ENCODE measurements at regions not wholly inside any gene's neighbourhood (a gene's known extent, or its start where the extent isn't known, plus 50 kb on each side); places are given as distances from the start of the nearest gene placed in this dataset.
"Not testable (repeated sequence)": the region's sequence is repeated elsewhere in the genome, so short reads cannot be mapped to it uniquely, and the experiment has no call there.

GRCh38 chr2:209076151-209076550, 347.7 kb upstream of the MAP2 start:
- ATAC-seq = no peak

GRCh38 chr2:209086761-209087160, 337.1 kb upstream of the MAP2 start:
- no peak for ATAC-seq

GRCh38 chr2:209091056-209091455, 332.8 kb upstream of the MAP2 start:
- no peak for ATAC-seq

- ATAC-seq = no peak
These were observed 329.6 kb upstream of the MAP2 start for GRCh38 chr2:209094221-209094620.

GRCh38 chr2:209095432-209095831, 328.4 kb upstream of the MAP2 start:
- ATAC-seq = no peak

GRCh38 chr2:209097168-209097567, 326.7 kb upstream of the MAP2 start:
- ATAC-seq = no peak

GRCh38 chr2:209102319-209102718, 321.5 kb upstream of the MAP2 start:
- no peak for ATAC-seq

- no peak for ATAC-seq
These were observed 310.8 kb upstream of the MAP2 start for GRCh38 chr2:209113026-209113425.

GRCh38 chr2:209114588-209115240, 309.1 kb upstream of the MAP2 start:
- no peak for ATAC-seq

- ATAC-seq = no peak
These were observed 302.2 kb upstream of the MAP2 start for GRCh38 chr2:209121691-209122090.

GRCh38 chr2:209125291-209125690, 298.6 kb upstream of the MAP2 start:
- ATAC-seq = no peak

- no peak for ATAC-seq
These were observed 285.8 kb upstream of the MAP2 start for GRCh38 chr2:209138079-209138478.

GRCh38 chr2:209141142-209141541, 282.7 kb upstream of the MAP2 start:
- ATAC-seq = no peak

- no peak for ATAC-seq
These were observed 282.0 kb upstream of the MAP2 start for GRCh38 chr2:209141818-209142217.

- not testable (repeated sequence) for ATAC-seq
These were observed 278.6 kb upstream of the MAP2 start for GRCh38 chr2:209145220-209145691.

- no peak for ATAC-seq
These were observed 277.7 kb upstream of the MAP2 start for GRCh38 chr2:209145941-209146681.

- ATAC-seq = no peak
These were observed 277.0 kb upstream of the MAP2 start for GRCh38 chr2:209146682-209147320.

GRCh38 chr2:209147981-209148380, 275.9 kb upstream of the MAP2 start:
- ATAC-seq = no peak

- ATAC-seq = no peak
These were observed 262.9 kb upstream of the MAP2 start for GRCh38 chr2:209160800-209161588.

- no peak for ATAC-seq
These were observed 261.7 kb upstream of the MAP2 start for GRCh38 chr2:209162129-209162528.

- no peak for ATAC-seq
These were observed 241.9 kb upstream of the MAP2 start for GRCh38 chr2:209181984-209182383.

- not testable (repeated sequence) for ATAC-seq
These were observed 237.0 kb upstream of the MAP2 start for GRCh38 chr2:209186886-209187285.

GRCh38 chr2:209189893-209190292, 234.0 kb upstream of the MAP2 start:
- no peak for ATAC-seq
